Transverse colon (tissue), 4 donors: ENCODE measurements at regions not wholly inside any gene's neighbourhood (a gene's known extent, or its start where the extent isn't known, plus 50 kb on each side); places are given as distances from the start of the nearest gene placed in this dataset.

ENCODE experiments used
- DNase-seq: peaks from one replicate; pipeline ENCODE4 v3.0.0-alpha.2; 2019
- H3K27ac ChIP-seq, 4 donors: fragments of 200-600 bp; sonication (generic); 2 replicates each; pipeline ENCODE4 v1.5.1; 2016 to 2018; ENCODE audit warnings: inconsistent platforms in 4 of 4
- H3K27me3 ChIP-seq: fragments of 200-600 bp; sonication (generic); 2 replicates; pipeline ENCODE4 v1.5.1; 2017; ENCODE audit warnings: inconsistent platforms
- H3K36me3 ChIP-seq, 4 donors: fragments of 200-600 bp; sonication (generic); 2 replicates each; pipeline ENCODE4 v1.5.1; 2017 to 2019; ENCODE audit warnings: inconsistent platforms in 4 of 4
- H3K4me1 ChIP-seq, 4 donors: fragments of 200-600 bp; sonication (generic); 2 replicates each; pipeline ENCODE4 v1.5.1; 2017 to 2020; ENCODE audit warnings: inconsistent platforms in 4 of 4
- H3K4me3 ChIP-seq, 4 donors: fragments of 200-600 bp; sonication (generic); 1 replicate in 1 of 4; 2 replicates in 3 of 4; pipeline versions ENCODE4 v1.5.1 to v1.6.1; 2017 to 2019; ENCODE audit warnings: inconsistent platforms in 4 of 4
- H3K9me3 ChIP-seq, 2 donors: fragments of 200-600 bp; sonication (generic); 2 replicates each; pipeline ENCODE4 v1.5.1; 2017 to 2019; ENCODE audit warnings: inconsistent platforms in 2 of 2
- EP300 ChIP-seq: sonication (generic); formaldehyde crosslinking; IDR thresholded peaks from one replicate; pipeline ENCODE4 v1.6.1; 2017; ENCODE audit warnings: antibody characterized with exemption, low read depth
- POLR2A ChIP-seq: fragments of 450-650 bp; IDR thresholded peaks from one replicate; pipeline ENCODE4 v1.6.1; 2016; ENCODE audit warnings: antibody characterized with exemption, mild to moderate bottlenecking, moderate library complexity
- POLR2AphosphoS5 ChIP-seq, 3 donors: sonication (generic); formaldehyde crosslinking; IDR thresholded peaks; one replicate each; pipeline ENCODE4 v1.6.1; 2016; ENCODE audit warnings: antibody characterized with exemption in 3 of 3
- WGBS, 2 donors: methylation state at CpG; one replicate each; pipeline ENCODE4 v1.1.5; 2018; ENCODE audit warnings: low coverage in 1 of 2; 5-methylcytosine and 5-hydroxymethylcytosine counted together
- in situ Hi-C, 4 donors: fragments of 200-750 bp; cut with MboI; loops; one replicate each; pipeline versions ENCODE4 v1.15.0 to v1.15.1; 2017; ENCODE audit warnings: low sequenced_read_pairs in 3 of 4, low pct_ligation_motif_present in 1 of 4, low pct_unique_long_range_greater_than_20kb in 1 of 4
- intact Hi-C: fragments of 100-400 bp; cut with DNase I; formaldehyde crosslinking; loops from one replicate; pipeline ENCODE4 v1.15.1; 2023; ENCODE audit warnings: low total_unique reads
- TF ChIP-seq, protein P1 (sequence below), 5 experiments: fragments of 200-600 bp in 3 of 5; fragments of 450-650 bp in 2 of 5; sonication (generic) in 3 of 5; IDR thresholded peaks; 1 replicate in 2 of 5; 2 replicates in 3 of 5; pipeline ENCODE4 v1.5.1; 2016 to 2017; ENCODE audit warnings: antibody characterized with exemption in 5 of 5, inconsistent platforms in 3 of 5, mild to moderate bottlenecking in 2 of 5, moderate library complexity in 1 of 5

- Histone ChIP-seq H3K4me3 (no peak overlapping the region), H3K27ac (no peak overlapping the region), H3K4me1 (no peaks in the 10 kb centered on the region), H3K9me3 (no peaks in the 10 kb centered on the region), H3K36me3 (no peaks in the 10 kb centered on the region), H3K27me3 (no peaks in the 10 kb centered on the region)
- in situ Hi-C loops (no loop called here), intact Hi-C loops (no loop called here)
- DNase-seq: no peak
- WGBS, 2 donors: 7 to 40% methylated on average over 1 of the region's 1 CpG
- TF ChIP-seq POLR2AphosphoS5 (IDR thresholded peaks at IDR 0.05) (no peak), EP300 (no peak)
These were observed 107.3 kb upstream of the FRMD4A start for GRCh38 chr10:14438057-14438456.

DNA sequence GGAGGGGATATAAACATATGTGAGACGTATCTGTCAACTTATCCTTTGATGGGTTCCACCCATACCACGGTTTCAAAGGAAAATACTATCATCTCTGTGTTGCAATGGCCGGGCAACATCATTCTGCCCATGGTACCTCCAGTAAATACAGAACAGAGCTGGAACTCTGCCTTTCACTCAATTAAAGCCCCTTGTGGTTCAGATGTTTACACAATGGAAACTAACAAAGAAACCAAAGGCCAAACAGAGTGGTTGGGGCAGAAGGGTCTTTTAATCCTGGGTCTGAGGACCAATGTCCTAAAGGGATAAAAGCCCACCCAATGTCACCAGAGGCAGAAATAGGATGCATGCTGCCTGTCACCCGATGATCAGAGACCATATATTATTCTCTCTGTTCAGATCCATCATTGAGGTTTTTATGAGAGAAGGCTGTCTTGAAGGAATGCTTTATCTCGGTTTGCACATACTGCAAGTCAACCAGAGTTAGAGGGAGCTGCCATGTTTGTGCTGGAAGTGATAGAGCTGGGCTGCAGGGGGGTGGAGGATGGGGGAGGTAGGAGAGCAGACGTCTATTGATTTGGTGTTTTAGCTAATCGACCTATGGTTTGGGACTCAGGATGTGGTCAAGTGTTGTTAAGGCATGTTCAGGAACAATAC, 105.4 kb upstream of the FRMD4A start:
- in situ Hi-C loops (no loop called here), intact Hi-C loops (no loop called here)
- no peak for DNase-seq
- Histone ChIP-seq H3K4me1 (no peaks in the 10 kb centered on the region), H3K27ac (no peak overlapping the region), H3K9me3 (no peaks in the 10 kb centered on the region), H3K4me3 (no peak overlapping the region), H3K36me3 (no peaks in the 10 kb centered on the region), H3K27me3 (no peaks in the 10 kb centered on the region)
- 66 to 80% methylated on average over 6 to 7 of the region's 7 CpGs for WGBS, 2 donors
- no peak for TF ChIP-seq POLR2AphosphoS5 (IDR thresholded peaks at IDR 0.05)
- no peak for TF ChIP-seq EP300
- no peak for TF ChIP-seq POLR2A
- TF ChIP-seq, protein P1, sequence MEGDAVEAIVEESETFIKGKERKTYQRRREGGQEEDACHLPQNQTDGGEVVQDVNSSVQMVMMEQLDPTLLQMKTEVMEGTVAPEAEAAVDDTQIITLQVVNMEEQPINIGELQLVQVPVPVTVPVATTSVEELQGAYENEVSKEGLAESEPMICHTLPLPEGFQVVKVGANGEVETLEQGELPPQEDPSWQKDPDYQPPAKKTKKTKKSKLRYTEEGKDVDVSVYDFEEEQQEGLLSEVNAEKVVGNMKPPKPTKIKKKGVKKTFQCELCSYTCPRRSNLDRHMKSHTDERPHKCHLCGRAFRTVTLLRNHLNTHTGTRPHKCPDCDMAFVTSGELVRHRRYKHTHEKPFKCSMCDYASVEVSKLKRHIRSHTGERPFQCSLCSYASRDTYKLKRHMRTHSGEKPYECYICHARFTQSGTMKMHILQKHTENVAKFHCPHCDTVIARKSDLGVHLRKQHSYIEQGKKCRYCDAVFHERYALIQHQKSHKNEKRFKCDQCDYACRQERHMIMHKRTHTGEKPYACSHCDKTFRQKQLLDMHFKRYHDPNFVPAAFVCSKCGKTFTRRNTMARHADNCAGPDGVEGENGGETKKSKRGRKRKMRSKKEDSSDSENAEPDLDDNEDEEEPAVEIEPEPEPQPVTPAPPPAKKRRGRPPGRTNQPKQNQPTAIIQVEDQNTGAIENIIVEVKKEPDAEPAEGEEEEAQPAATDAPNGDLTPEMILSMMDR (IDR thresholded peaks at IDR 0.05): no peak

DNA sequence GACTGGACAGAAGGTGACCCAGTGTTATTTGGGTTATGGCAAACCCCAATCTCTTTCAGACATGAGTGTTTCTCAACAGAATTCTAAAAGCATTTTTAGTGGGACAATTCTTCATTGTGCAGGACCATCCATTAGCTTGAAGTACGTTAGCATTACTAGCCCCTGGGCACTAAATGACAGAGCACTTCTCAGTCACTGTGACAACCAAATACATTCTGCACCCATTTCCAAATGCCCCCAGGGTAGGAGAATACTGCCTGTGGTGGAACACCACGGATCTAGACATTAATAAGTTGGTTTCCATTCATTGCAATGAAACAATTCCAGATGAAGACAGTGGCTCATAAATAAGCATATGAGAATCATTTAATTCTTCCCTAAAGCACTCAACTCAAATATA, 102.4 kb upstream of the FRMD4A start:
- in situ Hi-C loops: no loop called here

DNA sequence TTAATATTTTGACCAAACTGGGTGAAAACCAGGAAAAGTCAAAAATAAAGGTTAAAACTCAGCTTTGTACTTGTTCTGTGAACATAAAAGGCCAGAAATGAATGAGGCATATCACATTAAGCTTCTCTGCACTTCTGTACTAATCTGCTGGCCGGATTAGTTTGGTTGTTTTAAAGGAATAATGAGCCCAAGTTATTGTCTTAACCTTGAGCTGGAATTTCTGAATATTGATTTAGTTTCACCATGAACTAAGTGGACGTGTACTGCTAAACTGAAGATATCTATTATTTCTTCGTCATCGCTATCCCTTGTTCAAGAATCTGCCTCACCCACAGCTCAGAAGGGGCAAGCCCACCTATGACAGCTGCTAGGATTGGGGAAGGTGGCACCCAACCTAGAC, 101.1 kb upstream of the FRMD4A start:
- Histone ChIP-seq H3K4me1 (no peaks in the 10 kb centered on the region), H3K36me3 (no peaks in the 10 kb centered on the region), H3K27ac (no peak overlapping the region), H3K4me3 (no peak overlapping the region), H3K27me3 (peaks cover 11% of the 10 kb centered on the region), H3K9me3 (no peaks in the 10 kb centered on the region)
- in situ Hi-C loops: no loop called here
- TF ChIP-seq EP300 (no peak), POLR2AphosphoS5 (IDR thresholded peaks at IDR 0.05) (no peak), POLR2A (no peak)
- TF ChIP-seq, protein P1 (IDR thresholded peaks at IDR 0.05): no peak
- WGBS, 2 donors: 88 to 91% methylated on average over 4 of the region's 4 CpGs
- intact Hi-C loops: no loop called here
- no peak for DNase-seq

More for the DNA sequence above, 102.4 kb upstream of the FRMD4A start:
- TF ChIP-seq POLR2A (no peak), EP300 (no peak), POLR2AphosphoS5 (IDR thresholded peaks at IDR 0.05) (no peak)
- TF ChIP-seq, protein P1 (IDR thresholded peaks at IDR 0.05): no peak
- no peaks in the 10 kb centered on the region for H3K9me3 ChIP-seq
- DNase-seq: no peak
- H3K27ac ChIP-seq: no peak overlapping the region
- H3K4me1 ChIP-seq: no peaks in the 10 kb centered on the region
- no peaks in the 10 kb centered on the region for H3K36me3 ChIP-seq
- WGBS, 2 donors: 60 to 69% methylated on average over 1 to 2 of the region's 2 CpGs
- intact Hi-C loops: no loop called here
- H3K4me3 ChIP-seq: no peak overlapping the region
- peaks cover 3% of the 10 kb centered on the region for H3K27me3 ChIP-seq
